NB4 (cell line): ENCODE measurements at regions not wholly inside any gene's neighbourhood (a gene's known extent, or its start where the extent isn't known, plus 50 kb on each side); places are given as distances from the start of the nearest gene placed in this dataset.

Experiments used
- POLR2A ChIP-seq: IDR thresholded peaks from 2 replicates; pipeline ENCODE4 v1.6.1; 2011; ENCODE audit warnings: mild to moderate bottlenecking; ENCODE audit not compliant: insufficient read length; ENCODE audit errors: extremely low read depth
- TF ChIP-seq, protein P1 (sequence below): IDR thresholded peaks from one replicate; pipeline ENCODE4 v1.5.1; 2012; ENCODE audit warnings: low read depth, low read length
- TF ChIP-seq, protein P2 (sequence below): IDR thresholded peaks from 2 replicates; pipeline ENCODE4 v1.6.1; 2011; ENCODE audit warnings: low read depth, low read length

DNA sequence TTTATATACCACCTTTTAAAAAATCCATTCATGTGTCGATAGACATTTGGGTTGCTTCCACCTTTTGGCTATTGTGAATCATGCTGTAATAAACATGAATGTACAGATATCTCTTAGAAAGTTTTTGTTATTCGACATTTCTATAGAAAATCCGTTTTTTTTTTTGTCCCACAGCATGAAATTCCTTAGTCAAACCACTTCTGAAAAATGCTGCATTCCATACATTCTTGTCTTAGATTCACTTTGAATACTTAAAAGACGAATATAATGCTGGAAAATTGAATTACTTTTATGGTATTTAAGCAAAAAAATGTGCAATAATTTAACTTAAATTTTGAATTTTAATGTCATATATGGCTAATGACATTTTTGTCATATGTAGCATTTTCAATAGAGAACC lies 1345.5 kb downstream of the TECRL start:
- TF ChIP-seq, protein P1, sequence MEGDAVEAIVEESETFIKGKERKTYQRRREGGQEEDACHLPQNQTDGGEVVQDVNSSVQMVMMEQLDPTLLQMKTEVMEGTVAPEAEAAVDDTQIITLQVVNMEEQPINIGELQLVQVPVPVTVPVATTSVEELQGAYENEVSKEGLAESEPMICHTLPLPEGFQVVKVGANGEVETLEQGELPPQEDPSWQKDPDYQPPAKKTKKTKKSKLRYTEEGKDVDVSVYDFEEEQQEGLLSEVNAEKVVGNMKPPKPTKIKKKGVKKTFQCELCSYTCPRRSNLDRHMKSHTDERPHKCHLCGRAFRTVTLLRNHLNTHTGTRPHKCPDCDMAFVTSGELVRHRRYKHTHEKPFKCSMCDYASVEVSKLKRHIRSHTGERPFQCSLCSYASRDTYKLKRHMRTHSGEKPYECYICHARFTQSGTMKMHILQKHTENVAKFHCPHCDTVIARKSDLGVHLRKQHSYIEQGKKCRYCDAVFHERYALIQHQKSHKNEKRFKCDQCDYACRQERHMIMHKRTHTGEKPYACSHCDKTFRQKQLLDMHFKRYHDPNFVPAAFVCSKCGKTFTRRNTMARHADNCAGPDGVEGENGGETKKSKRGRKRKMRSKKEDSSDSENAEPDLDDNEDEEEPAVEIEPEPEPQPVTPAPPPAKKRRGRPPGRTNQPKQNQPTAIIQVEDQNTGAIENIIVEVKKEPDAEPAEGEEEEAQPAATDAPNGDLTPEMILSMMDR: no peak
- no peak for TF ChIP-seq POLR2A
- TF ChIP-seq, protein P2, sequence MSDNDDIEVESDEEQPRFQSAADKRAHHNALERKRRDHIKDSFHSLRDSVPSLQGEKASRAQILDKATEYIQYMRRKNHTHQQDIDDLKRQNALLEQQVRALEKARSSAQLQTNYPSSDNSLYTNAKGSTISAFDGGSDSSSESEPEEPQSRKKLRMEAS: no peak
